HG03103 (cell line): ENCODE measurements at regions not wholly inside any gene's neighbourhood (a gene's known extent, or its start where the extent isn't known, plus 50 kb on each side); places are given as distances from the start of the nearest gene placed in this dataset.

Experiments
- ATAC-seq: cut with Tn5 transposase; IDR thresholded peaks from one replicate; pipeline ENCODE4 v1.9.1; 2021; ENCODE audit warnings: low read depth; ENCODE audit not compliant: unreplicated experiment

DNA sequence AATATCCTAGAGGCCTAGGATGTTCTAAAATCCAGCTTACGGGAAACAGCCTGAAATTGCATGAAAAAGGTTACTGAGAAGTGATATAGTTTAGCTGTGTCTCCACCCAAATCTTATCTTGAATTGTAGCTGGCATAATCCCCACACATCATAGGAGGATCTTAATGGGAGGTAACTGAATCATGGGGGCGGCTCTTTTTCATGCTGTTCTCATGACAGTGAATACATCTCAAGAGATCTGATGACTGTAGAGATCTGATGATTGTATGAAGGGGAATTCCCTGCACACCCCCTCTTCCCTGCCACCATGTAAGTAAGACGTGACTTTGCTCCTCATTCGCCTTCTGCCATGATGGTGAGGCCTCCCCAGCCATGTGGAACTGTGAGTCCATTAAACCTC is 385.6 kb upstream of the ID2 start:
- ATAC-seq: no peak

- ATAC-seq: no peak
These were observed 384.3 kb upstream of the ID2 start for GRCh38 chr2:8297376-8298231.

- peak; percentile 33 for ATAC-seq
These were observed 383.1 kb upstream of the ID2 start for GRCh38 chr2:8298783-8299182.

DNA sequence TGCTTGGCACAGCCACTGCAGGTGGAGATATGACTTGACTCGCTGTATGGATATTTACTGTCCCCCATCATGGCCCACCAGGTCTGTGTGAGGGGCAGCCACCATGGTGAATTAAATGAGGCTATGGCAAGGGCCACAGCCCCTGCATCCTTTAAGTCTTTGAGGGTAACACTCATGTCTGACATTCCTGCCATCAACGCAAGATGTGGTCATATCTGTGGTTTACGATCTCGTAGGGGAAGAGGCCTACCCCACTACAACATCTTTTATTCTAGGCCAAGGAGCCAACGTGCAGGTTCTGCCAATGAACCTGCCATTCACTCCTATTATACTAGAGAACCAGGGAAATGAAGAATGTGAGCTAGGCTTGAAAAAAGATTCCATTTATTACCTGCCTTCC is 381.6 kb upstream of the ID2 start:
- ATAC-seq: no peak

GRCh38 chr2:8300905-8301304 is 381.0 kb upstream of the ID2 start:
- no peak for ATAC-seq

DNA sequence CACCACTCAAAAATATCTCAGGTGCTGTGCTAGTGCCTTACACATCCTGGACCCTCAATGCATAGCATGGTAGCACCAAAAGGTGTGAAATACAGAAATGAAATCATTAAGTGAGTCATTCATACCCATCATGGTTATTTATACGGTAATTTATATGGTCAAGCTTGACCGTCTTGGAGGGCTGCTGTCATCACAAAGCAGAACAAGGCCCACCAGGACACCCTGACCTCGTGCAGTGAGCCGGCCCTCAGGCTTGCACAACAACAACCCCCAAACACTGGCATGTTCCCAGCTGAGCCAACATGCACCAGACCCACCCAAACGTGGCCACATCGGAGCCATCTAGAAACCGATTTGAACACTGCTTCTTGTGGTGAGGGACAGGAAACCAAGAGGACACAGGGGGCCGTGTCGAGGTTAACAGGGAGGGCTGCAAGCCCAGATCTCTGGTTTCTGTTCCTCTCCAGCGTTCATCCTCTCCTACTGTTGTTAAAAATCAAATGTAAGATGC is 378.5 kb upstream of the ID2 start:
- peak; percentile 64 for ATAC-seq

DNA sequence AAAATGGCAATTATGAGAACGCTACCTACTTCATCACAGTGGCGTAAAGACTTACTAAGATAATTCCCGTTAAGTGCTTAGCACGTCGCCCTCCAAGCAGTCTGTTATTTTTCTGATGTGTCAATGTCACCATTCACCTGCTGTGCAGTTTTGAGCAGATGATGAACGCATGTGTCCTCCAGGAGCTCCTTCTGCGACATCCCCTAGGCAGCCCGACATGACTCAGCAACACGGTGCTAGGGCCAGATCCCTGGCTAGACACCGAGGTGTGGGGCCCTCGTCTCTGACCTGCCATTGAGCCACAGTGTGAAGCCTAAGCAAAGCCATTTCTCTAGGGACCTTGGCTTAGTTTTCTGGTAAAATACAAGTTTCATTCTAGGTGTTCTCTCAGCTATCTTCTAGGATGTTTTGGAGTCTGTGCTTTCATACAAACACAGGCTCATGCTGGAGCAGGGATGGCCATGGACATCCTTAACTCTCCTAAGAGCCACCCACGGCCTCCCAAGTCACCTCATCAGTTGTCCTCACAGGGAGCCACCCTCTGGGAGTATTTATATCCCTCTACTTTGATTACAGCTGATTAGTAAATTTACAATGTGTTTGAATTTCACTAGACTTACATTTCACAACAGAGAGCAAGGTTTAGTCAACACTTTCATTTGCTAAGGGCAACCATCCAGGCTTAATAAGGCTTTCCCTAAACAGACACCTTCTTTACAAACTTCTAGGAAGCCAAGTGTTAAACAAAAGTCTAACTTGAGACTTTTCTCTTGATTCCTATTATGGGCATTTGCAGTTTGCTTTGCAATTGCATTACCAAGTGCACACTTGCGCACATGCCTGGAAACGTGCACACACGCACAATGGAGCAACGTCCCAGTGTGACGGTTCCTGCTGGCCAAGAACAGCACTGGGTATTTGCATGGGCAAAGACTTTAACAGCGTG is 376.8 kb upstream of the ID2 start:
- no peak for ATAC-seq

DNA sequence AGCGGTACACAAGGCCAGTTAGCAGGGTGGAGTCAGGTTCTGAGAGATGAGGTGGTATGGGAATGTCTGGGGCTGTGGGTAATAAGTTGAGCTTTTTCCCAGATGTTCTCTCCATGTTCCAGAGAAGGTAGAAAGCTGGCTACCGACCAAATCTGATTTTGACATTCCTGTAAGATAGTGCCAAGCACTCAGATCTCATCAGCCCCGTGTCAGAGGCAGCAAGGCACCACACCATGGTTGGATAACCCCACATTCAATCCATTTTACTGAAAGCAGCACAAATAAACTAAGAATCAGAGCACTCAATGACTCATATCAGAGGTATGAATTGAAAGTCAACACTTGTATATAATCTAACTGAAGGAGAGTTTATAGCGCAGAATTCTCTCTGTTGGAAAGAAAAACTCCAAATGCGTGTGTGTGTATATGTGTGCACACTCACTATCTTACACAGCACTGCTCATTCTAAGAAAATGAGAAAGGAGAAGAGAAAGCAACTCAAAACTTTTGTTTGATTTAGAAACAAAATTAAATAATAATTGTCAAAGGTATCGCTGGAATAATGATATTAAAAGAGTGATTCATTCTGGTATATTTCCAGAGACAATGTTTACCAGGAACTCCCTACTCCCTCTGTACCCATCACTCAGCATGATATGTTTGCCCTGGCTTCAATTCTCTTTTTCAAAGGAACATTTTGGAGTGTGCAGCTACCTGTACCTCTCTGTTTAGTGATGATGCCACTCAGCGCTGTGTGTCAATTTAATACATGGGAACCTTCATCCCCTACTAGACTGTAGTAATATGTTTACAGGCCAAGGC is 375.1 kb upstream of the ID2 start:
- no peak for ATAC-seq

- ATAC-seq: no peak
These were observed 374.2 kb upstream of the ID2 start for GRCh38 chr2:8307606-8308180.

- ATAC-seq: no peak
These were observed 372.7 kb upstream of the ID2 start for GRCh38 chr2:8309131-8309530.

- ATAC-seq: no peak
These were observed 371.1 kb upstream of the ID2 start for GRCh38 chr2:8310557-8311455.

- ATAC-seq: no peak
These were observed 369.6 kb upstream of the ID2 start for GRCh38 chr2:8312221-8312620.

- ATAC-seq: peak; percentile 88
These were observed 368.7 kb upstream of the ID2 start for GRCh38 chr2:8312861-8313830.

- ATAC-seq: no peak
These were observed 367.8 kb upstream of the ID2 start for GRCh38 chr2:8314063-8314462.

GRCh38 chr2:8315531-8316165 is 366.2 kb upstream of the ID2 start:
- no peak for ATAC-seq

GRCh38 chr2:8316356-8316755 is 365.5 kb upstream of the ID2 start:
- no peak for ATAC-seq

DNA sequence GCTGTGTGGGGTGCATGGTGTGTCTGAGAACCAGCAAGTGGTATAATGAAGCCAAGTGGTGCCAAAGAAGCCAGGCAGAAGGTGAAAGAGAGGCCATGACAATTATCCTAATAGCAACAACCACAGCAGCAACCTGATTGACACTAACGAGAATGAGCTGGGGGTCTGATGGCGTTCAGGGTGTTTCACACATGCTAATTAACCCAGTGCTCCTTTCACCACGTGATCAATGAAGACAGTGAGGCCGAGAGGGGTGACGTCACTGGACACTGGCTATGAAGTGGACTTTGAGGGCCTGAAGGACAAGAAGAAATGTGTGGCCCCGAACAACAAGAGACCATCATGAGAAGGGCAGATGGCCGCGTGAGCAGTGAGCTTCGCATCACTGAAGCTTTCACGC is 364.4 kb upstream of the ID2 start:
- no peak for ATAC-seq

DNA sequence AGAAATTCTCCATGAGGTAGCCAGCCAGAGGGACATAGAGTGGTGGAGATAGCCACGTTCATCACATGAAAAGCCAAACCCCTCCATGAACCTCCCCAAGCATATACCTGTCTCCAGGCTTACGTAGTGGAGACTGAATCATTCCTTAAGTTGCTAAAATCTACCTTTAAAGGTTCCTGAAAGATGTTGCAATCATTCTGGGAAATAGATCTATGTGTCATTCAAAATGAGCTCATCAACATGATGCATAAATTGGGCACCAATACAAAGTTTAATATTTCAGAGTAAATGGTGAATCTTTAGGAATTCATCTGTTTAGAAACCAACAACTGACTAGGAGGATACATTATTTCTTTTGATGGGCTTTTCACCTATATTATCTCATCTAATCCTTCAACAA is 362.6 kb upstream of the ID2 start:
- no peak for ATAC-seq
